ENCODE measurements at regions not wholly inside any gene's neighbourhood (a gene's known extent, or its start where the extent isn't known, plus 50 kb on each side); places are given as distances from the start of the nearest gene placed in this dataset.

DNA sequence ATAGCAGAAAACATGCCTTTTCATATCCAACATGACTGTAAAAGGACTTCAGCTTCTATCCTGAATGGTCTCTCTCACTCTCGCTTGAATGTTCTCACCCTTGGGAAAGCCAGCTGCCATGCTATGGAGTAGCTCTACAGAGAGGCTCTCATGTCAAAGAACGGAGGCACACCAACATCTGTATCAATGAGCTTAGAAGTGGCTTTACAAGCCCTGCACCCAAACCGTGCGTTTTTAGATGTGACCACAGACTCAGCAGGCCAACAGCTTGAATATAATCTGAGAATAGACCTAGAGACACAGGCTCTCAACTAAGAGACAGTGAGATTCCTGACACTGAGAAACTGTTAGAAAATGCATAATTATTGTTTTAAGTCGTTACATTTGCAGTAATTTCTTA is 1231.6 kb upstream of the CDH9 start:
- TF ChIP-seq EP300 (IDR thresholded peaks at IDR 0.05): no peak
- TF ChIP-seq, protein P1, sequence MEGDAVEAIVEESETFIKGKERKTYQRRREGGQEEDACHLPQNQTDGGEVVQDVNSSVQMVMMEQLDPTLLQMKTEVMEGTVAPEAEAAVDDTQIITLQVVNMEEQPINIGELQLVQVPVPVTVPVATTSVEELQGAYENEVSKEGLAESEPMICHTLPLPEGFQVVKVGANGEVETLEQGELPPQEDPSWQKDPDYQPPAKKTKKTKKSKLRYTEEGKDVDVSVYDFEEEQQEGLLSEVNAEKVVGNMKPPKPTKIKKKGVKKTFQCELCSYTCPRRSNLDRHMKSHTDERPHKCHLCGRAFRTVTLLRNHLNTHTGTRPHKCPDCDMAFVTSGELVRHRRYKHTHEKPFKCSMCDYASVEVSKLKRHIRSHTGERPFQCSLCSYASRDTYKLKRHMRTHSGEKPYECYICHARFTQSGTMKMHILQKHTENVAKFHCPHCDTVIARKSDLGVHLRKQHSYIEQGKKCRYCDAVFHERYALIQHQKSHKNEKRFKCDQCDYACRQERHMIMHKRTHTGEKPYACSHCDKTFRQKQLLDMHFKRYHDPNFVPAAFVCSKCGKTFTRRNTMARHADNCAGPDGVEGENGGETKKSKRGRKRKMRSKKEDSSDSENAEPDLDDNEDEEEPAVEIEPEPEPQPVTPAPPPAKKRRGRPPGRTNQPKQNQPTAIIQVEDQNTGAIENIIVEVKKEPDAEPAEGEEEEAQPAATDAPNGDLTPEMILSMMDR (IDR thresholded peaks at IDR 0.05): no peak
- no peak for TF ChIP-seq POLR2A (IDR thresholded peaks at IDR 0.05)
- TF ChIP-seq POLR2AphosphoS5 (IDR thresholded peaks at IDR 0.05): no peak
